ENCODE measurements at regions not wholly inside any gene's neighbourhood (a gene's known extent, or its start where the extent isn't known, plus 50 kb on each side); places are given as distances from the start of the nearest gene placed in this dataset.
A peak's percentile ranks its signal among the peaks of the same experiment; 100 is the strongest.

- peak in 1 of 6 experiments; percentile 12 for TF ChIP-seq CTCF (IDR thresholded peaks at IDR 0.05)
- TF ChIP-seq POLR2A (IDR thresholded peaks at IDR 0.05) = no peak
Measured at GRCh38 chr14:98714626-98715425, 557.2 kb downstream of the BCL11B start.
